Transverse colon (tissue), 3 donors: ENCODE measurements at regions not wholly inside any gene's neighbourhood (a gene's known extent, or its start where the extent isn't known, plus 50 kb on each side); places are given as distances from the start of the nearest gene placed in this dataset.

Experiments used
- POLR2A ChIP-seq: fragments of 450-650 bp; IDR thresholded peaks from one replicate; pipeline ENCODE4 v1.6.1; 2016; ENCODE audit warnings: antibody characterized with exemption, mild to moderate bottlenecking, moderate library complexity
- TF ChIP-seq, protein P1 (sequence below), 5 experiments: fragments of 200-600 bp in 3 of 5; fragments of 450-650 bp in 2 of 5; sonication (generic) in 3 of 5; IDR thresholded peaks; 1 replicate in 2 of 5; 2 replicates in 3 of 5; pipeline ENCODE4 v1.5.1; 2016 to 2017; ENCODE audit warnings: antibody characterized with exemption in 5 of 5, inconsistent platforms in 3 of 5, mild to moderate bottlenecking in 2 of 5, moderate library complexity in 1 of 5

DNA sequence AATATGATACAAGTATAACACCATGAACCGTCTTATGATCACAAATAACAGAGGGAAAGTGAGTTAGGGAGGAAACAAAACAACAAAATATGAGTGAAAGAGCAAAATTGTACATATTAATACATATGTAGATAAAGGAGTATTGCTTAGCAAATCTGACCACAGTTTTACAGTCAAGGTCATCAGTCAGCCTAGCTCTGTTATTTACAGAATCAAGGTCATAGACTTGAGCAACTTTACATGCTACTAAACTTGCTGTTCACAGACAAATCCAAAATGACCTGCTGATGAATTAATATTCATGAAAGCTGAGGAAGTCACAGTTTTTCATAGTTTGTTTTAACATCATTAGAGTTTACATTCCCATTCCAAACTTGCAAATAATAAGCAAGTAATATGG, 1387.7 kb upstream of the ACO1 start:
- TF ChIP-seq, protein P1, sequence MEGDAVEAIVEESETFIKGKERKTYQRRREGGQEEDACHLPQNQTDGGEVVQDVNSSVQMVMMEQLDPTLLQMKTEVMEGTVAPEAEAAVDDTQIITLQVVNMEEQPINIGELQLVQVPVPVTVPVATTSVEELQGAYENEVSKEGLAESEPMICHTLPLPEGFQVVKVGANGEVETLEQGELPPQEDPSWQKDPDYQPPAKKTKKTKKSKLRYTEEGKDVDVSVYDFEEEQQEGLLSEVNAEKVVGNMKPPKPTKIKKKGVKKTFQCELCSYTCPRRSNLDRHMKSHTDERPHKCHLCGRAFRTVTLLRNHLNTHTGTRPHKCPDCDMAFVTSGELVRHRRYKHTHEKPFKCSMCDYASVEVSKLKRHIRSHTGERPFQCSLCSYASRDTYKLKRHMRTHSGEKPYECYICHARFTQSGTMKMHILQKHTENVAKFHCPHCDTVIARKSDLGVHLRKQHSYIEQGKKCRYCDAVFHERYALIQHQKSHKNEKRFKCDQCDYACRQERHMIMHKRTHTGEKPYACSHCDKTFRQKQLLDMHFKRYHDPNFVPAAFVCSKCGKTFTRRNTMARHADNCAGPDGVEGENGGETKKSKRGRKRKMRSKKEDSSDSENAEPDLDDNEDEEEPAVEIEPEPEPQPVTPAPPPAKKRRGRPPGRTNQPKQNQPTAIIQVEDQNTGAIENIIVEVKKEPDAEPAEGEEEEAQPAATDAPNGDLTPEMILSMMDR (IDR thresholded peaks at IDR 0.05) = no peak
- TF ChIP-seq POLR2A = no peak
